SKM-1 (cell line): ENCODE measurements at regions not wholly inside any gene's neighbourhood (a gene's known extent, or its start where the extent isn't known, plus 50 kb on each side); places are given as distances from the start of the nearest gene placed in this dataset.
"Not testable (repeated sequence)": the region's sequence is repeated elsewhere in the genome, so short reads cannot be mapped to it uniquely, and the experiment has no call there.

Experiments
- DNase-seq: peaks from one replicate; lab custom pipeline; 2025; ENCODE audit not compliant: unreplicated experiment; lab: John Stamatoyannopoulos, UW

DNA sequence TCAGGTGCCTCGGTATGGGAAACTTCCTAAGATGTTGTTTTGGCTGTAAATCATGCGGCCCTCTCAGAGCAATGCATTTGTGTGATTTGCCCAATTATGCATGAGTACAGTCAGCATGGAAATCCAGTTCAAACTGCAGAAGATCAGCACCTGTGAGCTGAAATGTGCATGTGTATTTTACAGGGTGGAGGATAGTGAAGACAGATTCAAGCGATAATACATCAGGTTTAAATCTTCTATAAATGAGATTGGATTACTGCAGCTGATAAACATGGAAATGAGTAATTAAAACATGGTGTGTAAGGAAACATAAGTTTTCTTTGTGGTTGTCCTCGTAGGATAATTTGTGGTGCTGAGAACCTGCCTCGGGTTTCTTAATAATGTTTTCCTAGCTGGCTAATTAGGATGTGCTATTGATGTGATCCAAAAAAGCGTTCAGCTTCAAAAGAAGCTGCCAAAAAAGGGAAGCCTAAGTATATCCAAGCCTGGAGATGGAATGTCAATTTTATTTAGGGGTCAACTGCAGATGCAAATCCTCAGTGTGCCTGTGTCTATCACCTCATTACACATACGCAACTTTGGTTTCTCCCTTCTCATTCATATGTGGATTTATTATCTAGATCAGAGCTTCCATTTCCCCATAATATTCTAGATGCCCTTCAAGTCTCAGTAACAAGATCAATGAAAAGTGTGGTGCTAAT lies 117.1 kb upstream of the CCDC28A start:
- no peak for DNase-seq

DNA sequence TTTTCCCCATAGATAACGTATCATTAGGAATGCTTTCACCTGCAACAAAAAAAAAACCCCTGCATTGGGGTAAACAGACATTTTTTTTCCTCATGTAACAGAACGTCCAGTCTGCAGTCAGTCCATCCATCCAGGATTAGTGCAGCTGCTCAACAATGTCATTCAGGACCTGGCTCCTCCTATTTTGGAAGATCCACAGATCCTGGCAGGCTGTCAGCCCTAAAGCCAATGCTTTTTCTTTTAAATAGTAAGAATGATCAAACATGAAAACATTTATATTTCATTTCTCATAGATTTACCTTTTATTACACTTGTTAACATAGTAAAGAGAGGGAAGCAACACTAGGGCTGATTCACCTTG lies 116.5 kb upstream of the CCDC28A start:
- no peak for DNase-seq

DNA sequence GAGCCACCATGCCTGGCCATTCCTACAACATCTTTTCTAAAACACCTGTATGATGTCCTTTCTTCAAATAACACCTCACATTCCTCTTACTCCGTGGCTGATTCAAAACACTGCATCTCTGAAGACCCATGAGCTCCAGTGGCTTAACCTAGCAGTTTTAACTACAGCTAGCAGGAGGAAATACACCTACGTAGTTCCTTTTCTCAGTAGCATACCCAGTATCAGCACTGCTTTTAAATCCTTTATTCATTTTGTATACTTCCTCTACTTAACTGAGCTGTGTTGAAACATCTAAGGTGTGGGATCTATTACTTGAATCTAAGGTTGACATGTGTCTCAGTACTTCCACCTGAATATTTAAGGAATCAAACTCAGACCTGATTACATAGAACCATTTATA lies 113.6 kb upstream of the CCDC28A start:
- DNase-seq, result no peak

DNA sequence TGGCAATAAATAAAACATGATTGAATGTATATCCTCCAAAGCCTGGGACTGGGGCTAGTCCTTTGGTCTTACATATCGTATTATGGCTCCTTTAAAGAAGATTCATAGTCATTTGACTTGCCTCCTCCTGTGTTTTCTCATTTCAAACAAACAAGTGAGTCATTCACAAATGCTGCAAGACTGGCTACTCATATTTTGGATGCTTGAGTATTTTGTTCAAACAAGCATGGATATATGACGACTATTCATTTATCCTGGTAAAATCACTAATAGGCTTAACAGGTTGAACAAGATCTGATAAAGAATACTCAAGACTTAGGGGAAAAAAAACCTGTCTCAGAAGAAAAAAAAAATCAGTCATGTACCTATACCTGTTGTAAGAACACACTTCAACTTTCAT lies 111.1 kb upstream of the CCDC28A start:
- DNase-seq, result no peak

DNA sequence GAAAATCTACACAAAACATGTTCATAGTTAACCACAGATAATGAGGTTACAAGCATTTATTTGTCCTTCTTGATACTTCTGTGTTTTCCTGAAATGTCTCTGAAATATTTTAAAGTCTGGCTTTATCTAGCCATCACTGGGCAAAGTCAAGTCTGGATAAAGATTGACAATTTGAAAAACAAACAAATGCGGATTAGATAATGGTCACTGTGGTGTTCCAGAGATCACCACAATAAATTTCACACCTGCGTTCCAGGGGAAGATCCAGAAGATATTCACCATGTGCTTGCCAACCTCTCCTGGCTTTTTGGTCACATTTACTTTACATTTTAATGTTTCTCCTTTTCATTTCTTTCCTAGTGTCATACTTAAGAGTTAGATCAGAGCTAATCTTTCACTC lies 109.7 kb upstream of the CCDC28A start:
- no peak for DNase-seq

DNA sequence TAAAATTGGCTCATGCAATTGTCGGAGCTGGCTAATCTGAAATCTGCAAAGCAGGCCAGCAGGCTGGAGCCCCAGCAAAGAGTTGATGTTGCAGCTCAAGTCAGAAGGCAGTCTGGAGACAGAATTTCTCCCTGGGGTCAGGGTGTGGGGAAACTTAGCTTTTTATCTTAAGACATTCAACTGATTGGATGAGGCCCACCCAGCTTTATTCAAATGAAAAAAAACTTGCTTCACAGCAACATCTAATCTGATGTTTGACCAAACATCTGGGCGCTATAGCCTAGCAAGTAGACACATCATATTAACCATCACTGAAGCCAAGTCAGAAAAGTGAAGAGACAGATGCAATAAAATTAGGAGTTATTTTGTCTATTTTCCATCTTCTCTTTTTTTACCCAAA lies 108.8 kb upstream of the CCDC28A start:
- DNase-seq, result no peak

DNA sequence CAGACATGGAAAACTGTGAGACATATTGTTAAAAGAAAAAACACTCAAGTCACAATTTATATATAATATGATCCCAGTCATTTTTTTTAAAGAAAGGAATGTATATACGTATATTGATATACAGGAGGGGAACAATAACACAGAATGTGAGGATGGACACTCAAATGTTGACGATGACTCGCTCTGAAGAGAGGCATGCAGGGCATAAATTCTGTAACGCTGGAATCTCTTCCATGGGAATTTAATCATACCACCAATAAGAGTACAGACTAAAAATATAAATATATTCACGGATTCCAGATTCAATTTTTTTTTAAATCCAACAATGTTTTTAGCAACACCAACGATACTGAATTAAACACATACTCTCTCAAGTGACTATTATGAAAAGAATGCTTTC lies 106.9 kb upstream of the CCDC28A start:
- no peak for DNase-seq

DNA sequence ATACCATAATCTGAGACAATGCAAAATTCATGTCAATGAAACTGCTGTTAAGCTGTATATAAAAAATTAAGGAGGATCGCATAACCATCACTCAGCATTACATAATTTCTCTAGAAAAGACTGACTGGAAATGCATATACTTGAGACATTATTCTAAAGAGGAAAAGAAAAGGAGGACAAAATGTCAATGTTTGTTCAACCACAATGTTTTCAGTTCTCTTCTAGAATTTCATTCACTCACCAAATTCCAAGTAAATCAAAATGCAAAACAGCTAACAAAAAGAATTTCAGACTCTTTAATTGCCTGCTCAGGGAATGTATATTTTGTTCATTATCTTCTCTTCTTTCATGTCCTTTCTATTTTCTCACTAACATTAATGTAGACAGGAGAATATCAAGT lies 106.2 kb upstream of the CCDC28A start:
- no peak for DNase-seq

DNA sequence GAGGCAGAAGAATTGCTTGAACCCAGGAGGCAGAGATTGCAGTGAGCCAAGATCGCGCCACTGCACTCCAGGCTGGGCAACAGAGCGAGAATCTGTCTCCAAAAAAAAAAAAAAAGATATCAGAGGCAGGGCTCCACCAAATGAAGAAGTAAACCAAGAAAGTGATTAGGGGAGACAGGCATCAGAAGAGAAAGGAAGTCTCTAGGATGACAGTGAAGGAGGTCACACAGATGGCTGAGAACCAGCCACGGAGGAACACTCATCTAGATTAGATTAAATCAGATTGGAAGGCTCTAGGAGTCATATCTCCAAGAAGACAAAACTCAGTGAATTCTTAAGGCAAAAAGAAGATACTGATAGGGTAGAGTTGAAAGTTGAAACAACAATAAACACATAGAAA lies 102.2 kb upstream of the CCDC28A start:
- no peak for DNase-seq

DNA sequence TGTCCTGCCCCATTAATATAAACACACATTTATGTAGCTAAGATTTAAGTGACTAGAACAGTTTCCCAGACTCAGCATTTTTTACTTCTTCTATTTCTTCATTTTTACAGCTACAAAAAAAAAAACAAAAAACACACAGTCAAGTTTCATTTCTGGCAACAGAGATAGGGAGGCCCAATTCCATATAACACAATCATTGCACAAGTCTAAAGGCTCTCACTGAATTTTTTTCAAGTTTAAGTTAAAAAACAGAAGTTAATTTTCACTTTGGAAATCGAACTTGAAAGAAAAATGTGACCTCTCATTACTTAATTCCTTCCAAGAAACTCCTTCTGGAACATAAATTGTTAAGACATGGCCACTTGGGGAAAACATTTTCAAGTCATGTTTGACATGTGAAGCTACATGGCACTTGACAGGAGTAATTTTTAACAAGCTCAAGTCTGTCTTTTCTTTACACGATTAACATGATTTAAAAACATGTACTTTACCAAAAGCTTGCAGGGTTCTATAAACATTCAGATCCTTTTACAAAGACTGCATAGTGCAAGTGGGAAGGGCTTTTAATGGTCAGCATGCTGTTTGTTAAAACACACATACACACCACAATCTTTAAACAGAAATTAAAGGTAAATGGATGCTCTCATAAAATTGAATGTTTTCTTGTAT lies 100.1 kb upstream of the CCDC28A start:
- peak; percentile 21 for DNase-seq

DNA sequence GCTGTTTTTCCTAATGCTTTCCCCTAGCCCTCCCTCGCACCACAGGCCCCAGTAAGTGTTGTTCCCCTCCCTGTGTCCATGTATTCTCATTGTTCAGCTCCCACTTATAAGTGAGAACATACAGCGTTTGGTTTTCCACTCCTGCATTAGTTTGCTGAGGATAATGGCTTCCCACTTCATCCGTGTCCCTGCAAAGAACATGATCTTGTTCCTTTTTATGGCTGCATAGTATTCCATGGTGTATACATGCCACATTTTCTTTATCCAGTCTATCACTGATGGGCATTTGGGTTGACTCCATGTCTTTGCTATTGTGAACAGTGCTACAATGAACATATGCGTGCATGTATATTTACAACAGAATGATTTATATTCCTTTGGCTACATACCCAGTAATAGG lies 99.1 kb upstream of the CCDC28A start:
- not testable (repeated sequence) for DNase-seq

DNA sequence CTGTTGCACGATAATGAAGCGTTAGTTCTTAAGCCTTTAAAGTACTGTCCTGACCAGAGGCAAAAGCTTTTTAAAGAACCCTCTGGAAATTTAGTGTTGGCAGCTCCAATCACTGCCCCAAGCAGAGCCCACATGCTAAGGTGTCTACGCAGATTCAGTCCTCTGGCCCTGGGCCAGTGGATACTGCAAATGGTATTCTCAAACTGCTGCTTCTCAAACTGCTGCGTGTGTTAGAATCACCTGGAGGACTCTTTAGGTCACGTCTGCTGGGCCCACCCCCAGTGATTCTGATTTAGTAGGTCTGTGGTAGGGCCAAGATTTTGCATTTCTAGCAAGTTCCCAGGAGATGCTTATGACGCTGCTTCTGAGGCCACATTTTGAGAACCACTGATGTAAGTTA lies 96.0 kb upstream of the CCDC28A start:
- no peak for DNase-seq

DNA sequence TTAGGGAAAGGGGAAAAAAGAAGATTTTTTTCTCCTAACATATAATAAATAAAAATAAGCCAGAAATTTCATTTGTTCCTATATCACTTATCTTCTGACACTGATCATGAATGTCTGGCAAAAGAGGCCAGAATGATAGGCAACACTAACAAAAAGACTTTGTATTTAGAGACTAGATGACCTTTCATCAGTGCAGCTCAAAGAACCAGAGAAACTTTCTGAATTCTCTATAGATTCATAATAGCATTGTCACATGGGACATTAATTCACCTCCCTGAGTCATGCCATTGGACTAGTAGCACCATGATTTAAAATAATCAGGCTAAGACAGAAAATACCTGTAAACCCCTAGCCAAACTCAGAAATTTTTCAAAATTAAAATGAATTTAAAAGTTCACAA lies 95.4 kb upstream of the CCDC28A start:
- no peak for DNase-seq

DNA sequence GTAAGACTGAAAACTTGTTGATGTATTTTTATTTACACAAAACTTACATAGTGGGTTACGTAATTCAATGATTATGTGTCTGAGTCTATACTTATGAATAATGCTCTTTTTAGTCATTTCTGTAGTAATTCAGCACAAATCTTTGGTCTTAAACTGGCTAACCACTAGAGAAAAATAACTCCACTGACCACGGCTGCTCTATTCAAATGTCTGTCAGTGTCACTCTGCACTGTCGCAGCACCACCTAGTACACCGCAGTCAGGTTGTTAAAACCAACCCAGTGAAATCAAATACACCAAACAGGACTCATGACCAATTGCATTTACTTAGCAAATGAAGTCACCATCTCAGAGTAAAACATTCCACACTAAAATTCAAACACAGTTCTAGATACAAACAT lies 93.5 kb upstream of the CCDC28A start:
- DNase-seq, result no peak

DNA sequence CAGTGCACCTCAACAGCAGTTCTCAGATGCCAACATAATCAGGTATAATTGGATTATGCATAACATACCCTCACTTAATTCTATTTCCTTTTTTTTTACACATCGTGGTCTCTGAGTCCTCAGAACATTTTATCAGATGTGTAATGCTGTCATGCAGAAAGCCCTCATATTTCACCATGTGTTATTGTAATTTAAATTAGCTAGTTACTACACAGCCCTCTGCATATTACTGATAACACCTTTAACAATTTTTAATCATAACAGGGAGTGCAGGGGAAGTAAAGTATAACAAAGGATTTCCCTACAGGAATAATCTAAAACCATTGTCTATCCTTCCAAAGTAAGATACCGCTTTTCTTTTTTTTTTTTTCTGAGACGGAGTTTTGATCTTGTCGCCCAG lies 91.9 kb upstream of the CCDC28A start:
- DNase-seq, result no peak

DNA sequence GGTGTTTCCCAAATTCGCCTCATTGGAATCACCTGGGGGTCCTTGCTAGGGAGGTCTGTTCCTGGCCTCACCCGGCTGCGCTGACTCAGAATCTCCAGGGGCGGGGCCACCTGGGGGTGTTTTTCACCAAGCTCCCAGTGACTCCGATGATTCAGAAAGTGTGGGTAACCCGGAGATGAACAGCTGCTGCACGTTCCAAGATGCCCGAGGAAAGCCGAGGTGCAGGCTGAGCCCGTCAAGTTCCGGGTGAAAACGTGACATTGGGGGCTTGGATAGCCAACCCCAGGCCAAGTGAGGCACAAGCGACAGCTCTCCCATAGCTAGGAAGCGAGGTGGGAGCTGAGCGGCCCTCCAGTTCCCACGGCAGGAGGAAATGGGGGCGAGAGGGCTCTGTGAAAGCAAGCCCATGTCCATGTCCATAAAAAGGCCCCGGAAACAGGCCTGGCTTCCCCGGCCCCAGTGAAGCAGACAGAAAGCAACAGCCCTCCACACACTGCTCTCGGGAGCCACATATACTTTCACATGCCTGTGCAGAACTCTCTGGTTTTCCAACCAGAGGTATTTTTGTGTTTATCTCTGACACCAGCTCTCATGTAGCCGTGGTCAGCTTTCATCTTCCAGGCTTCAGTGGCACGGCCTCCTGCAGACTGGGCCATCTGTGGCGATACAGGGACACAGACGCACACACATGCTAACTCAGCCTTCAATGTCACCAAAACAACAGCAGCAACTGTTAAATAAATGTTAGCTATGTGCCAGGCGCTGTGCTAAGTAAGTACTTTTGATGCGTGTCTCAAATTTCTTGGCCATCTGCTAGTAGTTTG lies 90.7 kb upstream of the CCDC28A start:
- no peak for DNase-seq

DNA sequence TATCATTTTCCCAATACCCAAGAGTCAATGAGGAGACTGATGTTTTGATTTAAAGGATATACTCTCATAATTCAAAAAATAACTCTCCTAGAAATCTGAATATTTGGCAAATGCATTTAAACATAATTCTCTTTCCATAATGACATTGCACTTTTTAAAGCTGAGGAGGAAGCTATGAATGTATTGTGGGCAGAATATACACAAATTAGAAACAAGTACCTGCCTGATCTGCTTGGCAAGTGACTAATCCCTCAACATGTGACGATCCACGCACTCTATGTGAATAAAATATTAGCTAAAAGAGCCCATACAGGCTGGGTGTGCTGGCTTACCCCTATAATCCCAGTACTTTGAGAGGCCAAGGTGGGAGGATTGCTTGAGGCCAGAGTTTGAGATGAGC lies 88.3 kb upstream of the CCDC28A start:
- no peak for DNase-seq

DNA sequence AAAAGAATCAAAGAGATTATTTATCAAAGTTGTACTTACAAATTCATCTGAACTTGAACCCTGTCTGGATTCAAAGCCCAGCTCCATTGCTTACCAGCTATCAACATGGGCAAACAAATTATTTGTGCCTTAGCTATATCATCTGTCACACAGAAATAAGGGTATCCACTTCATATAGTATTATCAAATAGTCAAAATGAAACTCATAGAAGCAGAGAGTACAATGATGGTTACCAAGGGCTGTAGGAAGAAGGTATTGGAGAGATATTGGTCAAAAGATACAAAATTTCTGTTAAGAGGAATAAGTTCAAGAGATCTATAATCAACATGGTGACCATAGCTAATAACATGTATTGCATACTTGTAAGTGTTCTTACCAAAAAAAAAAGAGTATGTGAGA lies 87.8 kb upstream of the CCDC28A start:
- DNase-seq, result no peak

DNA sequence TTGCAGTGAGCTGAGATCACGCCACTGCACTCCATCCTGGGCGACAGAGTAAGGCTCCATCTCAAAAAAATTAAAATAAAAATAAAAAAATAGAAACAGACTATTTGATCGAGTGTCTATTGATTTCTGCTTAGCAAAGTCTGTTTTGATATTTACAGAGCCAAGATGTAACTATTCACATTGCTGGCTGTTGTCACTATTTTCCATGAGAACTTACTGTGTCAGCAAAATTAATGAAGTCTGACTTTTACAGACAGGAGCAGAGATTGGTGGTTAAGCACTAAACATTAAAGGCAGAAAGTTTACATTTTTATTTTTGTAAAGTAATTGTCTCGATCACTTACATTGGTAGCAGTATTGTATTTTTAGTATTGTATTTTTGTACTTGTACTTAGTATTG lies 85.0 kb upstream of the CCDC28A start:
- no peak for DNase-seq

DNA sequence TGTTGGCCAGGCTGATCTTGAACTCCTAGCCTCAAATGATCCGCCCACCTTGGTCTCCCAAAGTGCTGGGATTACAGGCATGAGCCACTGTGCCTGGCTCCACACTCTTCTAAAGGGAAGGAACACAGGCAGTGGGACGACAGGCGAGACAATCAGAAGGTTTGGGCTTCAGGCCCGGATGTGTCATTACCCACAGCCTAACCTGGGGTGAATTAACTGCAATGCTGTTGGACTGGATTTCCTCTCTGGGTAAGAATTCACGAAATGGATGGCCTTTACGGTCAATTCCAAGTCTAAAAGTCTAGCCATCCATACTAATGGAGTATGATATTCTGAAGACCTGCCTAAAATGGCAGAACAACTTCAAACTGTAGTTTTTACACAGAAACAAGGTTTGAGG lies 83.7 kb upstream of the CCDC28A start:
- no peak for DNase-seq

DNA sequence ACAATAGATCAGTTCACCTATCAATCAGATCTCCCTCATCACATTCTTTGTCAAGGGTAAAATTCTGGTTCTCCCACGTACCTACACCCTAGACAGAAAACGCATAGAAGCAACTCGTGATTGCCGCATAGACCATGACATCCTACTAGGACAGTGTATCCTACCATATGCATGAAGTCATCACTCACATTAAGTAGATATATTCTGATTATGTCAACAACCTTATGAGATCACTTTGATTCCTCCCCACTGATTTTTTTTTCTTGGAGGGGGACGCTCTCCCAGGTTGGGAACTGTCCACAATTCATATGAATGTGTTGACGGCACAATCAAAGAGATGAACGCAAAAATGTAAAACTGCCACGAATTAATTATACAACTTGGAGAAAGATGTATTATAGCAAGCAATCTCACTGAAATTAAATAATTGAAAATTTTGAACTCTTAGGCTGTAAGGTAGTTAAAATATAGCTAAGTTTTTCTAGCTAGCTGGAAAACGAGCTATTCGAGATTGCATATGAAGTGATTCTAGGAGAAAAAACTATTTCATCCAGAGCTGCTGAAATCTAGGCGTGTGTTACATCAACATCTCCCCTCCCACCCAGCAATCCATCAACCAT lies 82.5 kb upstream of the CCDC28A start:
- DNase-seq, result no peak

DNA sequence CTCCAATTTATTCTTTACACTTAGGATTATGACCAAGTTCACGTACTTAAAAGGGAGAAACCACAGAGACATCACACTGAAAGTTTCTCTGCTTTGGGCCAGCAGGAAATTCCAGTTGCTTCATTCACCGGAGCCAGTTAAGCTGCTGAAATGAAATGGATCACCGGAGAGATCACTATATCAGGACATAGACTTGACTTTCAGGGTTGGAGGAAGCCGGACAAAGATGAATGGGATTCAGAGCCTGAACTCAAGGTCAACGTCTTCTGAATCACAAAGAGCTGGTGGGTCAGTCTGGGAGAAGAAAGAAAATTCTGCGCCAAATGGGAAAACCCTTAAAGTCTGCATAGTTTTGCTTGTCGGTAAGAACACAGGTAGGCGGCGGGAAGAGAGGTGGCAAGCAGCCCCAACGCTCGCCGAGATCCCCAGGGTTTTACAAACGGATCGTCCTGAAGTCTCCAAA lies 81.9 kb upstream of the CCDC28A start:
- no peak for DNase-seq
